ENCODE measurements at regions not wholly inside any gene's neighbourhood (a gene's known extent, or its start where the extent isn't known, plus 50 kb on each side); places are given as distances from the start of the nearest gene placed in this dataset.
"Not testable (repeated sequence)": the region's sequence is repeated elsewhere in the genome, so short reads cannot be mapped to it uniquely, and the experiment has no call there.

DNA sequence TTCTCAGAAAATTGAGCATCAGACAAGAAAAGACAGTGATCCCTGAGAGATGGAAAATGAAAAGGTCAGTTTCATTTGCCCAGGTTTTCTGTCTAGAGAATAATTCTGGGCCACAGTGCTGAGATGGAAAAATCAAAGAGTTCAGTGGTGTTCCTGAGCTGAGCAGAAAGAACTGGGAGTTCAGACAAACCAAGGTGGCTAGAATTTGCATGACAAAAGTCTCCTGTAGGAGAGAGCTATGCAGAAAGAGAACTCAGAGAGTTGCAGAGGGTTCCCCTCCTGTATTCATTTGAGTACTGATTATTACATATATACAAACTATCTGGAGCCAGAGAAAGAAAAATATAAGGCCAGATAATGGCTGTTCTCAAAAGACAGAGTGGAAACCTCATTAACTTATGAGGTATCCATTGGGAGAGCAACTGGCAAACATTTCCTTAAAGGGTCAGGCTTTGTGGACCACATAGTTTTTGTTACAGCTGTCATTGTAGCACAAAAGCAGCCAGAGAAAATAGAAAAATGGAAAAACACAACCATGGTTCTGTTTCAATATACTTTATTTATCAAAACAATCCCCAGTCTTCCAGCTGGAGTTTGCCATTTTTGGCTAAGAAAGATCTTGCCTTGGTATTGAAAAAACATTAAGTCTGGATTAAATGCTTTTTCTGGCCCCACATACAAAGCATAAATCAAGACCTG is 1004.1 kb downstream of the TBL1XR1 start:
- DNase-seq (ENCODE audit: low read depth): no peak

DNA sequence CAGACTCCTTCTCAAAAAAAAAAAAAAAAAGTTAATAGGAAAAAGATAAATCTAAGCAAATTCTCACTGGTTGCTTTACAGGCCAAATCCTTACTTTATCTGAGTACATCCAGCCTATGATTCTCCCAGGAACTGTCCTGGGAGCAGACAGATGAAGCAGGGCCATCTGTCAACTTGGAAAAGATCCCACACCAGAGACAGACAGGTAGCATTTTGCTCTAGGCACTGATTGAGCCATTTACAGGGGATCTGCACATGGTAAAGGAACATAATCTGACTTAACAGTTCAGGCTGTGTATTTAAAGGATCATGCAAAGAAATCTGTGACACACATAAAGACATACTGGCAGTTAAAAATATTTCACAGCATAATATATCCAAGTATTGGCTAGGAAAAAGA is 1006.5 kb downstream of the TBL1XR1 start:
- no peak for DNase-seq (ENCODE audit: low read depth)

DNA sequence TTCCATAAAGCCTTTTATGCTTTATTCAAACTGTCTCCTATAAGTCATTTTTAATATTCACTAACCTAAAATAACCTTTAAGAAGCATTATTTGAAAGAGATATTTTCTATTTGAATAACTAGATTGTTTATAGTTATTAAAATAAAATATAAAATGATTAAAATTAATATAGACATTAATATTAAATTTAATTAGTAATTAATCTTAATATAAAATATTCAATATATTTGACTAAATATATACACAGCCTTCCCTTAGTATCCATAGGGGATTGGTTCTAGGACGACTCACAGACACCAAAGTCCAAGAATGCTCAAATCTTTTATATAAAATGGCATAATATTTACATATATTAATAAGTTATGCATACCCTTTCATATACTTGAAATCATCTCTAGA is 1014.1 kb downstream of the TBL1XR1 start:
- DNase-seq (ENCODE audit: low read depth): no peak

DNA sequence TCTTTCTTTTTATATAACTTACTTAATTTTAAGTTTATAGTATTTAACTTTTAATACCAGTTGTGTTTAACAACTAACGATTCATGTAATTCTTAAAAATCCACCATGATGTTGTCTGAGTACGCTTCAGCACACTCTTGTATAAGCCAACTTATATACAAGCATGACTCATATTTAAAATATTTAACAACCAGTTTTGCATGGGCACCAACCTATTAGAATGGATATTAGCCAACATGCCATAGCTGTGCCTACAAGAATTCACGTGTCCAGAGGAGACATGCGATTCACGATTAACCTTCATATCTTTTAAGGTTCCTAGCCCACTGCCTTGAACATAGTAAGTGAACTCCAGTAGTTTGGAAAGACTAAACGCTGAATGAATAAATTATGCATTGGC is 1023.2 kb downstream of the TBL1XR1 start:
- DNase-seq (ENCODE audit: low read depth): no peak

DNA sequence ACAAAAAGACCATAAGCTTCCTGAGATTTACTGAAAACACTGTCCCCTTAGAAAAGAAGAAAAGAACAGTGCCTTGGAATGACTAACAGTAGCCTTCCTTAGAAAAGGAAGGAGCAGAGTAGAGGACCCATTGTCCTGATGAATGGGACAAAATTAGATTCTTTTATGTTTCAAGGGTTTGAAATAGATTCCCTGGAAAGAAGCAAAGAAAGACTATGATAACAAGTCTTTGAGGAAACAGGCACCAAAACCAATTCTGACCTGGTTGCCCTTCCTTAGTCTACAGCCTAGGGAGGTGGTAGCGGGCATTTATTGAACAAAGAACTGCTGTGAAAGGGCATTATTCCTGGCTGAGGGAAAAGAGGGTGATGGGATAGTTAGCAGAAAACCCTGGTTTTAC is 1024.8 kb downstream of the TBL1XR1 start:
- DNase-seq (ENCODE audit: low read depth): no peak

DNA sequence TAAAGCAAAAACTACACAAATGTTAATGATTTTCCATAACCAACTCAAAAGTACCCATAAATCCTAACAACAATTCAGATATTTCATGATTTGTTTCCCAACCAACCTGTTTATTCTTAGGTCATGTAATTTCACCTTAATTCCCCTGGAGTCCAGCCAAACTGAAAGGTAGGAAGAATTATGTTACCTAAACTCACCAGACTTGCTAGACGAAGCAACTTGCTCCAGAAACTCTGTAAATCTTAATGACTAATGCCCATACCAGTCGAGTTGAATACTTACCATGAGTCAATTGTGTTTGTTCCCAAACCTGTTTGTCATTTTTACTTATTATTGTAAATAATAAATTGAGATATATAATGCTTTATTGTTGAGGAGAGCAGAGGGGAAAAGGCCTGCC is 1030.0 kb downstream of the TBL1XR1 start:
- DNase-seq (ENCODE audit: low read depth): no peak

DNA sequence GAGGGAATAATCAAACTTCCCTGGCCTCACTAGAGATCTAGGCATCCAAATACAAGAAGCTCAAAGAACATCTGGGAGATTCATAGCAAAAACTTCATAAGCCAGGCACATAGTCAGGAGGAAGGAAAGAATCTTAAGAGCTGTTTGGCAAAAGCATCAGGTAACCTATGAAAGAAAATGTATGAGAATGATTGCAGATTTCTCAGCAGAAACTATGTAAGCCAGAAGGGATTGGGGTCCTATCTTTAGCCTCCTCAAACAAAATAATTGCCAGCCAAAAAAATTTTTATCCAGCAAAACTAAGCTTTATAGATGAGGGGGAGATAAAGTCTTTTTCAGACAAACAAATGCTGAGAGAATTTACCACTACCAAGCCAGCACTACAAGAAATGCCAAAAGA is 1036.3 kb downstream of the TBL1XR1 start:
- no peak for DNase-seq (ENCODE audit: low read depth)

DNA sequence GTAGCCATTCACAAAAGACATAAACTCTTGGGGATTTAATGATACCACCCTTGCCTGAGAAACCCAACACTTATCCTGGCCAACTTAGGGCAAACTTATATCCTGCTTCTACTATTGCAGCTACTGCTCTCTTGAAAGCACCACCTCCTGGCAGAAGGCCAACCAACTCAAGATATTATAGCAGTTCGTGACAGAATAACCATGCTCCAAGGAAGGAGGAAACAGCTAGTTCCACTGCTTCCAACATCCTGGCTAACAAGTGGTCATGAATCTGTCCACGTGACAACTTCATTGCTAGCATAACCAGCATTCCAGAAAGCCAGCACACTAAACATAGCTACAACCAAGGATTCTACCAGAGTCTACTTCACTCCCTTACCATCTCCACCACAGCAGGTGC is 1037.5 kb downstream of the TBL1XR1 start:
- no peak for DNase-seq (ENCODE audit: low read depth)

DNA sequence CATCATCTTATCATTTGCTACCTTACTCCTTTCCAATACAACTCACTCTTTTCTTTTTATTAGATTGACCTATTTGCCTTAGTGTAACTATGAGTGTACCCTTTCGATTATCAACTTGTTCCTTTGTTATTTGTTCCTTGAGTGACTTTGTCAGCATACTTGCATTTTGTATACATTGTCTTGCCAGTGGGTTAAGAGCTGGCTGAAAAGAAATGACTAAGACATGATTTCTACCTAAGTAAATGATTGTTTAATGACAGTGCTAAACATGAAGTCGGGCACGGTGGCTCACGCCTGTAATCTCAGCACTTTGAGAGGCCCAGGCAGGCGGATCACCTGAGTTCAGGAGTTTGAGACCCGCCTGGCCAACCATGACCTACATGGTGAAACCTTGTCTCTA is 1042.3 kb downstream of the TBL1XR1 start:
- no peak for DNase-seq (ENCODE audit: low read depth)

DNA sequence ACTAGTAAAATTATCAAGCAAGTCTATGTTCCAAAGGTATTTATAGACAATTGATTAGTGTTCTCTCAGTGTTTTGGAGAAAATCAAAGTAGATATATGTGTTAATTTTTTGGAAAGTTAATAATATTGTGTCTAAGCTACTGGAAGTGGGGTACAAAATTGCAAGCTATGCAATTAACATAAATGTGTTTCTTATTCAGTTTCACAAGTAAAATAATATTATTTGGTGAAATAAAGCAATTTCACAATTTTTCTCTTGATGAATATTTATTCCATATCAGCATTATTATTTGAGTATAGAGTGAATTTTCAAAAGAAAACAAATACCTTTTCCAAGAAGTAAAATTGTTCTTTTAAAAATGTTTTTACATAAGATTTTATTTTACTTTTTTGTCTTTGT is 1047.7 kb downstream of the TBL1XR1 start:
- DNase-seq (ENCODE audit: low read depth): no peak

DNA sequence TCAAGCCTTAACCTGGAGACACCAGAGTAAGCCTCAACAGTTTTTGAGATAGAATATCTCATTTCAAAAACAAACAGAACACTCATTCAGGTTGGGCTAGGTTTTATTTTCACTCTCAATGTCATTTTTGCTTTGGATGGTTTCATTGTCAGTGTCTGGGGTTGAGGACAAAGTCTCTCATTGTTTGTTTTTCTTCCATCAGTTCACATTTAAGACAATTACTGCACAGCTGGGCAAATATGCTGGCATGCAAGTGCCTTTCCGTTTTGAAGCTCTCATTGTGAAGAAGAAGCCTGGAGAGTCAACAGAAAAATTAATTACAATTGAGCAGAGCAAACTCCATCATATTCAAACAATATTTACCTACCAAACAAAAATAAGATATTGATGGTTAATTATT is 1050.0 kb downstream of the TBL1XR1 start:
- no peak for DNase-seq (ENCODE audit: low read depth)

DNA sequence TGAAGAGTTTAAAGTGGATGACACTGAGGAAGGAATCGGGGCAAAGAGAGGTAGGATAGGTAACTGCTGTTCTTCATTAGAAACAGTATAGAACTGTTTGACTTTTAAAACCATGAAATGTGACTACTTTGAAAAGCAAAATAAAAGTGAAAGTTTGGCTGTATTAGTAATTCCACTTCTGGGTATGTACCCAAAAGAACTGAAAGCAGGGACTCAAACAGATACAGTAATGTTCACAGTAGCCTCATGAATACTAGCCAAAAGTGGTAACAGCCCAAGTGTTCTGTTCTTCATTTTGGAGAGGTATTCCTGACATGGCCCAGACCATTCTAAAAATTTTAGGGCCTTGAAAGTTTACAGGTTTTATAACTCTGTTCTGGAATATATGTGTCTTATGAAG is 1055.4 kb downstream of the TBL1XR1 start:
- DNase-seq (ENCODE audit: low read depth): no peak

DNA sequence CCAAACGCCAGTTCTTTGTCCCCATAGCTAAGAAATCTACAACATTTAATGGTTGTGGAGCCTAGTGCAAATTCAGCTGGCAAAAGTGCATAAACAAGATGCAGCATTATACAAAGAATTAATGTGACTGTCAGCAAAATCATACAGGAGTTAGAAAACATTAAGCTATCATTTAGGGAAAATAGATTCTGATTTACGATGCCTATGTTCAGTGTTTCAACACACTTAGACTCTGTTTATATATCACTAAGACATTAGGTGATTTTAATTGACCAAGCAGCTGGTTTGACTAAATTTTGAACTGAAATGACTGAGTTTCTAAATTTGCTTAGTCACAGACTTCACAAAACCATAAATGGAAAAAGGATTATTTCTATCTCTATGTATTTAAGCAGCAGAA is 1076.8 kb downstream of the TBL1XR1 start:
- peak; percentile 10 for DNase-seq (ENCODE audit: low read depth)

DNA sequence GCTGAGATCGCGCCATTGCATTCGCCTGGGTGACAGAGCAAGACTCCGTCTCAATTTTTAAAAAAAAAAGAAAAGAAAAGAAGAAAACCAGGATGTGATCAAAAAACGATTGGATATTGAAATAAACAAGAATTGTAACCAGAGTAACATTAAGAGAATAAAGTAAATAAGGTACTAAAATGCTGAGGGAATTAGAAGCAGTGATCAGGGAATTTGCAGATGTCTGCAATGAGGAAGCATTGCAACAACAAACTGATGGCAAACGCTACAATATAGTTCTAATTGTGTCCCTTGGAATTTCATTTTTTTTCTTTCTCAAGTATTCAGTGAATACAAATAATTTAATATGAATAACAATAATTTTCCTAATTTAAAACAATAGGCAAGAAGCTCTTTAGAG is 1077.5 kb downstream of the TBL1XR1 start:
- no peak for DNase-seq (ENCODE audit: low read depth)

DNA sequence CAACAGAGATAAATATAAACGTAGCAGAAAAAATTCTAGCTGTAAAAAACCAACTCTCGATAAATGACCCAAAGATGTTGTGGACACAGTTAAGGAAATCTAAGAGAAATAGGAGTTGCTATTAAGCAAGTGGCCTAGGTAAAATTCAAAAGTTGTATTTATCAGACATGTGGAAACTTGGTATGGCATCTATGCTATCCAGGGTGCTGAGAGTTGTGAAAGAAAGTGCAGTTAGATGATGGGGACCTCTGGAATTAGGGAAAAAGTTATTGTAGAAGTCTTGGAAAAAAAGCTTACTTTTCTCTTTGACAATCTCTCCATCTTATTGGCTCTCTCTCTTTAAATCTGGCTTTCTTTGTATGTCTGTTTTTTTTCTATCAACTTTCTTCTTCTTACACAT is 1090.9 kb downstream of the TBL1XR1 start:
- DNase-seq (ENCODE audit: low read depth): no peak

DNA sequence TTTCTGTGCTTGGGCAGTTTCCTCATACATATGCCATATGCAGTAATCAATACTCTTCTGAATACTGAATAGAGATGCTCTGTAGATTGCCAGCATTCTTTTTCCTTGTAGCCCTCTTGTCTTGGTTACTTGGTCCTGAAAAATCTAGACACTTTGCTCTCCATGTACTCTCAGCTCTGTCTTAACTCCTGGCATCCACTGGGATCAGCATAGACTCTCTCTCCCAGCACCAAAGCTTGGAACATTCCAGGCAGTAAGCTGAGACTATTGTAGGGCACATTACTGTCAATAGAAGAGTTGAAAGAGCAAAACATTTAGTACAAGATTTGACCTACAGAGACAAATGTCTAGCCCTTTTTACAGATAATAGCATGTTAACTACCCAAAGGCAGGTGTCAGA is 1100.3 kb downstream of the TBL1XR1 start:
- DNase-seq (ENCODE audit: low read depth): no peak

DNA sequence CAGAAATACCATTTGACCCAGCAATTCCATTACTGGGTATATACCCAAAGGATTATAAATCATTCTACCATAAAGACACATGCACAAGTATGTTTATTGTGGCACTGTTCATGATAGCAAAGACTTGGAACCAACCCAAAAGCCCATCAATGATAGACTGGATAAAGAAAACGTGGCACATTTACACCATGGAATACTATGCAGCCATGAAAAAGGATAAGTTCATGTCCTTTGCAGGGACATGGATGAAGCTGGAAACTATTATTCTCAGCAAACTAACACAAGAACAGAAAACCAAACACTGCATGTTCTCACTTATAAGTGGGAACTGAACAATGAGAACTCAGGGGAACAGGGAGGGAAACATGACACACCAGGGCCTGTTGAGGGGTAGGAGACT is 1103.4 kb downstream of the TBL1XR1 start:
- DNase-seq (ENCODE audit: low read depth): not testable (repeated sequence)

DNA sequence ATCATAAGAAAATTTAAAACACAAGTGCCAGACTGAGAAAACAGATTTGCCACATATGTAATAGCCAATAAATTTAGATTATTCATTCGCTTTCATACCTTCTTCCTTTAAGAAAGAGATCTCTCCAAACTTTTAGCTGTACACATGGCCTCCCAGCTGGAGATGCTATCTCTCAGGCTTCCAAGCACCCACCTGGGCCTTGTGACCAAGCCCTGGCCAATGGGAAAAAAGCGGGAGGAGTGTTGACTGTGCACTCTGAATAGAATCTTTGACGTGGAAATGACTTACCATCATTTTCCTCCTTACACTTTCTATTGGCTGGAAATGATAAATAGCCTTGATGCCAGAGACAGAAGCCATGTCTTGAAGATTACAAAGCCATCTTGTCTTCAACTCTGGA is 1106.6 kb downstream of the TBL1XR1 start:
- no peak for DNase-seq (ENCODE audit: low read depth)

DNA sequence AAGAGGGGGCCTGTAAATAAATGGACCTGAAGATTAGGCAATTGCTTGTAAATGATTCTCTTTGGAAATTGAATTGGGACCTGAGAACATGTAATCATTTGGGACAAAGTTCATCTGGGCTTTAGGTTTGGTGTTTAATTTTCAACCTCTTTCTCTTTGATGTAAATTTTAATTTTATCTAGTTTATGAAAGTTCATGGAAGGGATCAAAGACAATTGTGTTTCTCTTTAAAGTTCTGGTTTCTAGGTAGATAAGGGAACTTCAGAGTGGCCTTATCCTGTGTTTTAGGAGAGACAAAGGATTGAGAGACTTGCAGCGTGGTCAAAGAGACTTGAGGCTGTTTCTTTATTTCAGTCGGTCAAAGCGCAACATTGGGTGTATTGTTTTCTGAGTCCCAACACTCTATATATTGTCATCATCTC is 1108.3 kb downstream of the TBL1XR1 start:
- no peak for DNase-seq (ENCODE audit: low read depth)

DNA sequence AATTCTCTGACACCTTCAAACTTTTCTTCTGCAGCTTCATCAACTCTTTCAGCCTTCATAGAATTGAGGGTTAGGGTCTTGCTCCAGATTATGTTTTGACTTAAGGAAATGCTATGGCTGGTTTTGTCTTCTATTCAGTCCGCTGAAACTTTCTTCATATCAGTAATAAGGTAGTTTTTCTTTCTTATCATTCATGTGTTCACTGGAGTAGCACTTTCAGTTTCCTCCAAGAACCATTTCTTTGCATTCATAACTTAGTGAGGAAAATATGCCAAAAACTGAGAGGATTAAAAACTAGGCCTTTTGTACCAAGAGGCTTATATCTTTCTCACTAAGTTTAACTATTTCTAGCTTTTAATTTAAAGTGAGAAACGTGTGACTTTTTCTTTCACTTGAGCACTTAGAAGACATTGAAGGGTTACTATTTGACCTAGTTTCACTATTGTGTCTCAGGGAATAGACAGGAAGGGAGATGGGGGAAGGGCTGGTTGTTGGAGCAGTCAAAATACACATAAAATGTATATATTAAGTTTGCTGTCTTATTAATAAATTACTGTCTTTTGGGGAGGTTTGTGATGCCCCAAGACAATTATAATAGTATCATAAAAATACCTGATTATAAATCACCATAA is 1110.1 kb downstream of the TBL1XR1 start:
- DNase-seq (ENCODE audit: low read depth): no peak

DNA sequence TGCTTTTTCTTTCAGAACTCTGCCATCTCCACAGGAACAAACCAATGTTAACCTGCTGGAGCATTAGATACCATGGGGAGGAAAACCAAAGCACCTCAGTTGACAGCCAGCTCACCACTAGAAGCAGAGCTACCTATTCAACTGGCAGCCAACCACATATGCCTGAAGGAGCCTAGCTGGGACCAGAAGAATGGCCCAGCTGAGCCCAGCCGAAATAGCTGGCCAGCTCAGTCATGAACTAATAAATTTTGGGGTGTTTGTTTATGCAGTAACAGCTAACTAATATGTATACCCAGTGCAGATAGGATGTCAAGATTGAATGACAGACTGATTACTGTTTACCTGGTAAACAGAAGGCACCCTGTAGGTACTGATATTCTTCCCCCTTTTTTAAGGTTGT is 1117.5 kb downstream of the TBL1XR1 start:
- no peak for DNase-seq (ENCODE audit: low read depth)

DNA sequence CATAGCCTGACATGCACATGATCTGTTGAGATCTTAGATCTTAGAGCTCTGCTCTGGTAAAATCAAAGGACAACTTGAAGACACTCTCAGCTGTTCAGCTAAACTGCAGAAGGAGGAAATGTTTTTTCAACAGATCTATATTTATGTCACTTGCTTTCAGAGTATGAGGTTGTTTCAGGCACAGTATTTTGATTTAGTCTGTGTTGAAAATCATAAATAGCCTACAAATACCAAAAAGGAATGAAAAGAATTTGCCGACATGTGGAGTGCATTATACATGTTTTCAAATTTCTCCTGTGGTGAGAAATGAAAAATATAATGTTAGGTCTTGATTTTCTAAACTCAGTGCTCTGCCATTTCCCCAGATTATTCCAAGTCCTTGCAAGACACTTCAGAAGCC is 1118.4 kb downstream of the TBL1XR1 start:
- peak; percentile 63 for DNase-seq (ENCODE audit: low read depth)

DNA sequence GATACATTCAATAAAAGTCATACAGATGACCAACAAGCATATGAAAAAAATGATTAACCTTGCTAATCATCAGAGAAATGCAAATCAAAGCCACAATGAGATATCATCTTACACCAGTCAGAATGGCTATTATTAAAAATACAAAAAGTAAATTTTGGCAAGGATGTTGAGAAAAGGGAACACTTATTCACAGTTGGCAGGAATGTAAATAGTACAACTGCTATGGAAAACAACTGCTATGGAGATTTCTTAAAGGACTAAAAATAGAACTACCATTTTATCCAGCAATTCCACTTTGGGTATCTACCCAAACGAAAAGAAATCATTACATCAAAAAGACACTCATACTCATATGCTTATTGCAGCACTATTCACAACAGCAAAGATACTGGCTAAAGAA is 1121.8 kb downstream of the TBL1XR1 start:
- peak; percentile 78 for DNase-seq (ENCODE audit: low read depth)

DNA sequence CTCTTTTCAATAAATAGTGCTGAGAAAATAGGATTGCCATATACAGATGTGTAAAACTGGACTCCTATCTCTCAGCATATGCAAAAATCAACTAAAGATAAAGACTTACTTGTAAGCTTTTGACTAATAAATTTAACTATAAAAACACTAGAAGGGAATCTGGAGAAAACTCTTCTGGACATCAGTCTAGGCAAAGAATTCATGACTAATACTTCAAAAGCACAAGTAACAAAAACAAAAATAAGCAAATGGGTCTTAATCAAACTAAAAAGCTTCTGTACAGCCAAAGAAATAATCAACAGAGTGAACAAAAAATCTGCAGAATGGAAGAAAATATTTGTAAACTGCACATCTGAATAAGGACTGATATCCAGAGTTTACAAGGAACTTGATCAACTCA is 1122.2 kb downstream of the TBL1XR1 start:
- no peak for DNase-seq (ENCODE audit: low read depth)
